ENCODE measurements at regions not wholly inside any gene's neighbourhood (a gene's known extent, or its start where the extent isn't known, plus 50 kb on each side); places are given as distances from the start of the nearest gene placed in this dataset.

DNA sequence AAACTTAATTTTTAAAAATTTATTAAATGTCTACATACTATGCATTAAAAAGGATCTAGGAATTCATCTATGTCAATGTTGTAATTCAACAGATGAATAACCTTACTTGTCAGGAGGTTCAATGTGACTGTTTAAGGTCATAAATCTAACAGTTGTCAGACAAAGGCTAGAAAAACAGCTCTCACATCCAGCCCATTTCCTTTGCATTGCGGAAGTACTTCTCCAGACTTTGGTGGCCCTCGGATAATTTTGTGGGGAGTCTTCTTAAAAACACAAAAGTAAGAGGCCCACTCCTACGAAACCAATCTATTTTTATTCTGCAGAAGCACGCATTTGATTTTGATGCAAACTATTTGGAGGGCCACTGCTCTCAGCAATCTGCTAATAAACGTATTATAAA lies 122.6 kb upstream of the CHRM3 start:
- DNase-seq, result no peak

DNA sequence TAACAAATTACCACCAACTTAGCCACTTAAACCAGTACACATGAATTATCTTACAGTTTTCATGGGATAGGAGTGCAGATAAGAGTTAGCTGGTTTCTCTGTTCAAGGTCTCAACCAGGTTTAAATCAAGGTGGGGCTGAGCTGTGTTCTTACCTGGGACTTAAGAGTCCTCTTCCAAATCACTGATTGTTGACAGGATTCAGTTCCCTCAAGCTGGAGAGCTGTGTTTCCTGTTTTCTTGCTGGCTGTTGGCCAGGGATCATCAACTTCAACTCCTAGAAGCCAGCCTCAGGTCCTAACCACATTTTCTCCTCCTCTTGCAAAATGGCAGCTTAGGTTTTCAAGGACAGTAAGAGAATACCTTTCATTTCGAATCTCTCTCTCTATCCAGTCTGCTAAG lies 123.8 kb upstream of the CHRM3 start:
- no peak for DNase-seq

DNA sequence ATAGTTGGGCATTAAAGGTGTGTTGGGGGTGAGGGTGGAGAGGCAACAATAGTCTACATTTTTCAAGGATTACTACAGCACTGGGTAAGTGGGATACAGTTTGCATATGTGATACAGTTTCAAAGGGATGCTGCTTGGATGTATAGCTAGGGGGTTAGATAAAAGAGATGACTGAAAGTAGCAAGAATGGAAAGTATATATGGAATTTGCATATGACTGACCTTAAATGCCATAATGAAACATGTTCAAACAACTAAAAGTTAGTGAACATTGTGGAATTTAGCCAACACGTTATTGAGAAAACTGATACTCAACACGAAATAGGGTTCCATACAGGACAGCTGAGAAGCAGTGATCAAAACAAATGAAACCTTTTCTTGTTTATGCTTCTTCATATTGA lies 124.8 kb upstream of the CHRM3 start:
- no peak for DNase-seq

DNA sequence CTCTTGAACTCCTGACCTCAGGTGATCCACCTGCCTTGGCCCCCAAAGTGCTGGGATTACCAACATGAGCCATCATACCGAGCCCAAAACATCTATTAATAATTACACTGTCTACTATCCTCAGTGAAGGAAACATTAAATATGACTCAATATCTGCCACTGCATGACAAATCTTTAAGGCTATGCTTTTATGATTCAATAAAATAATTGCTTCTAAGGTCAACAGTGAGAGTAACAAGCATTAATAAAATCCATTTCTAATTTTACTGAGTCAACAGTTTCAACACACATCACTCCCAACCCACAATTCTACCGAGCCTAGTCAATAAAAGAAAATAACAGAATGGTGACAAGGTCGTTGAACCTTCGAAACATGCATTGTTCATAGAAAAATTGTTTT lies 125.5 kb upstream of the CHRM3 start:
- DNase-seq, result no peak

DNA sequence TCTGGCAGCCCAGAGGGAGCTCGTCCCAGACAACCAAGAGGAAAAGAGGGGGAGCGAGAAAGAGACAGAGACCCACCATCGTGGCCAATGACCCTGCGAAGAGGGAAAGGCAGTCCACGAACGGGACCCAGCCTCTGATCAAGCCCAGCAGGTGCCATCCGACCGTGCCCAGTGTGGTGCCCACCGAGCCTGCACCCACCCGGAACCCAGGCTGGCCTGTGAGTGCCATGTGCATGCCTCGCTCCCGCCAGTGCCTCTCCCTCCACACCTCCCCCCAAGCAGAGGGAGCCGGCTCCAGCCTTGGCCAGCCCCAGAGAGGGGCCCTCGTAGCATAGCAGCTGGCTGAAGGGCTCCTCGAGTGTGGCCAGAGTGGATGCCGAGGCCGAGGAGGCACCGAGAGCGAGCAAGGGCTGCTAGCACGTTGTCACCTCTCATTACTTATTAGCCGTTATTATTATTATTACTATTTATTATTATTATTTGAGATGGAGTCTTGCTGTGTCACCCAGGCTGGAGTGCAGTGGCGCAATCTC lies 130.7 kb upstream of the CHRM3 start:
- DNase-seq, result no peak

DNA sequence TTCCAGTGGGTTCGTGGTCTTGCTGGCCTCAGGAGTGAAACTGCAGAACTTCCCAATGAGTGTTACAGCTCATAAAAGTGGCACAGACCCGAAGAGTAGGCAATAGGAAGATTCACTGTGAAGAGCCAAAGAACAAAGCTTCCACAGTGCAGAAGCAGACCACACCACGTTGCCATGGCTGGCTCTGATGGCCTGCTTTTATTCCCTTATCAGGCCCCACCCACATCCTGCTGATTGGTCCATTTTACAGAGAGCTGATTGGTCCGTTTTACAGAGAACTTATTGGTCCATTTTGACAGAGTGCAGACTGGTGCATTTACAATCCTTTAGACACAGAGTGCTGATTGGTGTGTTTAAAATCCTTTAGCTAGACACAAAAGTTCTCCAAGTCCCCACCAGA lies 131.4 kb upstream of the CHRM3 start:
- DNase-seq, result no peak

DNA sequence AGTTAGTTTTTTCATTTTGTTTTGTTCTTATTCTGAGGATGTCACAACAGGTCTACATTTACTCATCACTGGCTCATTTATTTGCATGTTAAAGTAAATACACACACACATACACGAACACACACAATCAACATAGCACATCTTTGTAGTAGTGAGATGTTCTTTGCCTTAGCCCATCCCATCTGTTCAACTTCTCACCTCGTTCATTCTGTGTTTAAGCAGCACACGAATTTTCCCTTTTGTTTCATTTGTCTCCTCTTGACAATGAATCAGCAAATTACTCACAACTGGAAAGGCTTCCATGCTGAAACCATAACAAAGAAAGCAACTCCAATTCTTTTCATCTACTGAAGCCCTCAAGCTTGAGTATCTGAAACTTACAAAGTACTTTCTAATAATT lies 133.3 kb upstream of the CHRM3 start:
- DNase-seq, result no peak

DNA sequence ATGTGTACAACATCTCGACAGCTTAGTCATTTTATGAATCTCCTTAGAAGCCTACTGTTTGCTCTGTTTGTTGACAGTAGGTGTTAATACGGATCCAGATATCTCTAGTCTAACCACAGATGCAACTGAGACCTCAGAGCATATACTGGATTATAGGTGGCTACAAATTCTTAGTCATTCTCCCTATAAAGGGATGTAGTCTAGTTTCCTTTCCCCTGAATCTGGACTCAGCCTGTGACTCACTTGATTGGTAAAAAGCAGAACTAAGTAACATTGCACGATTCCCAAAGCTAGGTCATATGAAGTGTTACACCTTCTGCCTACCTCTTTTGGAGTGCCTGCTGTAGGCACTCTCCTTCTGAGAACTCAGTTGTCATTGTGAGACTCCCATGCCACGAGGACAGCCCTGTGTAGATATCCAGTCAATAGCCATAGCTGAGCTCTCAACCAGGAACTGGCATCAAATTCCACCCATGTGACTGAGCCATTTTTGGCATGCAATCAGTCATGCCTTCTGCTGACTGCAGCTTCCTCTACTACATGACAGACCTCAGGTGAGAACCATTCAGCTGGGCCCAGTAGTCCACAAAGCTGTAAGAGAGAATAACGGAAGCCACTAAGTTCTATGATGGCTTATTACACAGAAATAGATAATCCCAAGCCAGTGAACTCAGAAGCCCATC lies 135.9 kb upstream of the CHRM3 start:
- no peak for DNase-seq

DNA sequence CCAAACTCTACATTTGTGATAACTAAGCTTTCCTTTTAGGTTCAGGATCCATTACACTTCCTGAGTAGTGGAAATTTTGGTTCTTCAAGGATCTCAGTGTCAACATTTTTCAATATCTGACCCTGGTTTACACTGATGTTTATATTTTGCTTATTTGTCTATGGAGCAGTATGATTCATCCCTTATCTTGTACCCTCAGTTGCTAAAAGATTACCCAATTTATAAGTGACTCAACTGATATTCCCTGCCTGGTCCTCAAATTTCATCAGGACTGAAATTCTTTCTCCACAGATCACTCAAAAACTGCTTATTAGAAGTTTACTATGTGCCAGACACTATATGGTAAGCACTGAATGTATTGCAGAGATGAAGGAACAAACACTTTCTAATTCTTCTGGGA lies 139.1 kb upstream of the CHRM3 start:
- no peak for DNase-seq

DNA sequence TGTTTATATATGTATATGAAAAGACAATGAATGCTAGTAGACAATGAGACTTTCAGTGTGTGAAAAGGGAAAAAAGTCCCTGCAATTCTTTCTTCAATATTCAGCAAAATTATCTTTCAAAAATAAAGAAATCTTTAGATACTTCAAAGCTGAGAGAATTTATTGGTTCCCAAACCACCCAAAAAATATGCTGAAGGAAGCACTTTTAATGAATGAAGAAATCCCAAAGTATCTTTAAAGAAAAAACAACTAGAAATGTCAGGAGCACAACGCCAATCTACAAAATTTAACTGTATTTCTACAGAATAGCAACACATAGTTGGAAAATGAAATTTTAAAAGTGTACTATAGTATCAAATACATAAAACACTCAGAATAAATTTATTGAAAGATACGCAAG lies 142.3 kb upstream of the CHRM3 start:
- DNase-seq, result no peak

DNA sequence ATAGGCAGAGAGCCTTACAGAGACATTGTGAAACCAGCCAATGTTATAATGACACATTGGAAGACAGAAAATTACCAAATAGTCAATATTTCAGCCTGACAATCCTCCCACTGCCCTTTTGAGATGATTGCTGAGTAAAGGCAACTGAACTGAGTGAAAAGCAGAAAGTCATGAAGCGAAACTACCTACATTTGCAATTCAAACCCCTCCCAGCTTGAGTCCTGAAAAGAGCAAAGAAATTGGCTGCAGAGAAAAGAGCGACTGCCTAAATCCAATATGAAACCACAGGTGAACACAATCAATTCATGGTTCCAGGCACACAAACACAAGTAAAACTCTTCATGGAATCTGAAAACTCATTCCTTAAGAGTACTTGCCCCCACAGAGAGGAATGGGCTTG lies 143.4 kb upstream of the CHRM3 start:
- DNase-seq, result no peak

DNA sequence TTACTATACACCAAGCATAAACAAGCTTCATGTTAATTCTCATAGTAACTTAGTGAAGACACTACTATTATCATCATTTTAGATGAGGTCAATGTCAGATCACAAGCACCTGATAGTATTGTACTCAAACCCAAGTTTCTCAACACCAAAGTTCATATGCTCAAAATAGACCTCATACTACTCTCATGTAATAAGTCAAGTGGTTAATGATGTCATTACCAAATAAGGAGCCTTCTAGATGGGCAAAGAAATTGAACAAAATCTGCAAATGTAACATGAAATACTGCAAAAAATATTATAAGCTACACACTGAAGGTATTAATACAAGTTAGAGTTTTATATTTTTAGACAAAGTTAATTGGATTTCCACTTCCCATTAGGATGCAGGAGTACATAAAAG lies 144.0 kb upstream of the CHRM3 start:
- DNase-seq, result no peak

DNA sequence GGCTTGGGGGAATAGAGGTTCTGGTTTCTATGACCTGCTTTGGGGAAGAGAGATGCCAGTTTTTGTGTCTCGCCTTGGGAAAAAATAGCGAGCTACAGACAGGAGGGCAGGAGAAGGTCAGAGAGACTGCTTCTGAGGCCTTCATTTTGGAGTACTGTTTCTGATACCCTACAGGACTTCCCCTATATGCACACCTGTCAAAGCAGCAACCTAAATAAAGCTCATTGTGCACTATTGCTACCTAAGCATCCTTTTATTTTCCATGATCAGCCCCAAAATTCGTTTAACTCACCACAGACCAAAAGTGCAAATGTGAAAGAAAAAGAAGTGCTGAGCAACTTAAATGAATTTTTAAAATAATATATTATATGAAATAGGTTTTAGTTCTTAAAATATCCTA lies 145.6 kb upstream of the CHRM3 start:
- no peak for DNase-seq

DNA sequence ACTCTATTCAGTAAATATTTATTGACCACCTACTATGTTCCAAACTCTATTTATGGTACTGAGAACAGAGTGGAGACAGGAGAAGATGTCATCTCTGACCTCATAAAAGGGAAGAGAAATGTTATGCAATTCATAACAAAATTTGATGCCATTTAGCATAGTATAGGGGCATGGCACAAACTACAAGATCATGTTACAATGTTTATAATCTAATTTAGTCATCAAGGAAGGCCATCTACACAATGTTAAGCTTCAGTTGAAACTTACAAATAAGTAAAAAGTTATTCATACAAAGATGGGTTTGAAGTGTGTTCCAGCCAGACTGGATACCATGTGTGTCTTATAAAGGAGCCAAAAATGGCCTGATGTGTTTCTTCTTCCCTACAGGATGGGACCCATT lies 146.8 kb upstream of the CHRM3 start:
- DNase-seq, result no peak

DNA sequence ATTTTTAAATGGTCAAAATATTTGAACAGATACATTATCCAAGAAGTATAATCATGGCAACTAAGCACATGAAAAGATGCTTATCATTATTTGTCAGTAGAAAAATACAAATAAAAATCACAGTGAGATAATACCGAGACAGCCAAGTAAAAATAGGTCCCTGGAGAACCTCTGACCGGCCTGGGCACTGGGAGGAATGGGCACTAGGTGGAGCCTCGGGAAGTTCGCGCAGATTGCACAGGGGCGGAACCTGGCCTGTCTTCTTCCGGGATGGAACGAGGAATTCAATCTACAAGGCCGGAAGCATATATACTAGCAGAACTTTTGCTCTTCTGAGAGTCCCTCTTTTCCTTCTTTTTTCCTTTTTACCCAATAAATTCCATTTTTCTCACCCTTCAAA lies 148.5 kb upstream of the CHRM3 start:
- DNase-seq, result no peak

DNA sequence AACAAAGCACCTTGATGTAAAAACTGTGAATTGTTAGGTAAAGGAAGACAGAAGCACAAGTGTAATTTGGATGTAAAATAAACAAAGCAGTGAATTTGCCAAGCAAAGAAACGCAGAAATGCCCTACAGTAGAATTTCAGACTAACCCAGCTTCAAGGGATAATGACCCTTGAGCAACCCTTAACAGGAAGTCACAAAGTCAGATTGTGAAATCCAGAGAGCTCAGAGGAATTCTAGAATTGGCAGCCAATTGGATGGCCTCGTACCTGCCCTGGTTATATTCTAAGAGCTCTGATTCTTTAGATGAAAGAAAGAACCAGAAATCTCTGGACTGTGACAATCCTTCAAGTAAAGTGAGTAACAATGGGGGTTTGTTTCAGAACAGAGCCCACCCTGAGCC lies 152.7 kb upstream of the CHRM3 start:
- DNase-seq, result no peak

DNA sequence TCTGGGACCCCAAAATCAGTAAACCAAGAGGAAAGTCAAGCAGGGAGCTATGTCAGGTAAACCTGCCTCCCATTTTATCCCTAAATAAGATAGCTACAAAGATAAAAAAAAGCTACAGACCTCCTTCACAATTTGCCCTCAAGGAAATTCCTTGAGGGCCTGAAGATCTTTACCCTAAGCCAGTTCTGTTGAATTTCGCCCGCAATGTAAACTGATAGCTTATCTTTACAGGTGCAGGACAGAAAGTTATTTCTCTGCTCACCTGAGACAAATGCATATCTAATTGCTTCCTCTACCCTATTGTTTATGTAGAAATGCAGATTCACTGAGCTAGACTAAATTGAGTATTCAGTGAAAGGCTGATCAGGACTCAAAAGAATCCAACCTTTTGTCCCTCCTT lies 153.4 kb upstream of the CHRM3 start:
- no peak for DNase-seq

DNA sequence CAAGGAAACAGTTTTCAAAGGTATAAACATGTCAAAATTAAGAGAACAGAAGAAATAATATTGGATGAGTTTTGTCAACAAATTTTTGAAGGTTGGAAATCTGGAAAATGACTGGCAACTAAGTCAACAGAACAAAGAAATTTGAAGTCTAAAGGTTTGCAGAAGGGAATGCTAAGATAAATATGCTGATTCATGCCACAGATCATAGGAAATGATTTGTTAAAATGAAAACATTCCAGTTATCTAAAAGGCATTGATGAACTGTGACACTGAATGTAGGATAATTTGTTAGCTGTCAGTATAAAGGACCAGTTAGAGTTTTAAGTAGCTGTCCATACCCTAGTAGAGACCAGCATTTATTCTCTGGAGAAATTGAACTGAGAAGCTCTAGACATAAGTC lies 157.9 kb upstream of the CHRM3 start:
- no peak for DNase-seq

DNA sequence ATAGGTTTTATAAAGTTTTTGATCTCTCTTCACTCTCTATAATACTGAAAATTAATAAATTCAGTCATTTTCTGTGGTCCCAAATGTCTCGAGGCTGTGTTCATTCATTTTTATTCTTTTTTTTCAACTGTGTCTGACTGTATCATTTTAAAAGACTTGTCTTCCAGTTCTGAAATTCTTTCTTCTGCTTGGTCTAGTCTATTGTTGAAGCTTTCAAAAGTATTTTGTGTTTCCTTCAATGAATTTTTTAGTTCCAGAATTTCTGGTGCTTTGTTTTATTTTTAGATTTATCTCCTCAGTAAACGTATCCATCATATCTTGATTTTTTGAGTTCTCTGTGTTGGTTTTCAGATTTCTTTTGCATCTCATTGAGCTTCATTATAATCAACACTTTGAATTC lies 161.0 kb upstream of the CHRM3 start:
- DNase-seq, result no peak

DNA sequence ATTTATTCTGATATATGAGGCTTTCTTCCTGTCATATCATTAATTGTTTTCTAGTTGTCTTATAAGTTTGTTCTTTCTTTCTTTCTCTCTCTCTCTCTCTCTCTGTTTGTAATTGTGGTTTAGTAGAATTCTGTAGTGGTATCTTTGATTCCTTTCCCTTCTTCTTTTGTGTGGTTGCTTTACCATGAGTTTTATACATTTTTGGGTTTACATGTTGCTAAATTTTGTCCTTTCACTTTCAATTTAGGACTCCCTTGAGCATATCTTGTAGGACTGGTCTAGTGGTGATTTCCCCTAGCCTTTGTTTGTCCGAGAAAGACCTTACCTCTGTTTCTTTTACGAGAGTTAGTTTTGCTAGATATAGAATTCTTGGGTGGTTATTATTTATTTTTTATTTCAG lies 162.3 kb upstream of the CHRM3 start:
- DNase-seq, result no peak

DNA sequence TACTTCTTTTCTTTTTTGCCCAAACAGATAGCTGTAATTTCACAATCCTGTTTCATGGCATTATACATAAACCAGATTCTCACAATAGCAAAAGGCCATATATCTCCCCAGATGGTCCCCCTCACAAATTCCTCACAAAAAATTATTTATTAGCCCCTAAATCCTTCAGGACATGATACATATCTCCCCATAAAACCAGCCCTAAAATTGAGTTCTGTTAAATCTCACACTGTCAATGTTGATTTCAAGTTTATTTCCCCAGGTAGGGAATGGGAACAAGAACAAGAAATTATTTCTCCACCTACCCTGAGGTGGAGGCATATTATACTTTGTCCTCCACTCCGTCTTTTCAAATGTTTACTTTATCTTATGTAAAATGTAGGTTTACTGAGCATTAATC lies 163.4 kb upstream of the CHRM3 start:
- no peak for DNase-seq

DNA sequence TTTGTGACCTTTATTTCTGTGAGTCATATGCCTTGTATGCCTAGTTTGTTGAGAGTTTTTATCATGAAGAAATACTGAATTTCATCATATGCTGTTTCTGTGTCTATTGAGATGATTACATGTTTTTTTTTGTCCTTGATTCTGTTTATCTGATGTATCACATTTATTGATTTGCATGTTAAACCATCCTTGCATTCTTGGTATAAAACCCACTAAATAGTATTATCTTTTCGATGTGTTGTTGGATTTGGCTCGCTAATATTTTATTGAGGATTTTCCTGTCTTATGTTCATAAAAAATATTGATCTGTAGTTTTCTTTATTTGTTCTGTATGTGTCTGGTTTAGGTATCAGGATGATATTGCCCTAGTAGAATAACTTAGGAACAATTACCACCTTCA lies 164.7 kb upstream of the CHRM3 start:
- no peak for DNase-seq

DNA sequence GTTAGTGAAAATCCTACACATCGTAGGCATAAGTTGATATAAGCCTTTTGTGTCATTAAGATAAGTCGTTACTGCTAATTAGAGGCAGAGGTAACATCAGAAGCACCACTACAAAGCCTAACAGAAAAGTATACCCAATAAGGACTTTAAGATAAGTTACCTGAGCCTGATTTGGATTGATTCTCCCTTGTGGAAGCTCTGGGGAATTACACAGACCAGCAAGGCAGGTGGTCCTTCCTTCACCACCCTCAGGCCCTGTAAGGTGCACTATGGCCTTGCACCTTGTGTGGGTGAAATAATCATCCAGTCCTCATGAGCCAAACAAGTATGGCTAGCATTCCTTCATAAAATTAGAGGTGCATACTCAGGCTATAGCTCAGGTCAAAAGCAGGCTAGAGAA lies 166.7 kb upstream of the CHRM3 start:
- DNase-seq, result no peak

DNA sequence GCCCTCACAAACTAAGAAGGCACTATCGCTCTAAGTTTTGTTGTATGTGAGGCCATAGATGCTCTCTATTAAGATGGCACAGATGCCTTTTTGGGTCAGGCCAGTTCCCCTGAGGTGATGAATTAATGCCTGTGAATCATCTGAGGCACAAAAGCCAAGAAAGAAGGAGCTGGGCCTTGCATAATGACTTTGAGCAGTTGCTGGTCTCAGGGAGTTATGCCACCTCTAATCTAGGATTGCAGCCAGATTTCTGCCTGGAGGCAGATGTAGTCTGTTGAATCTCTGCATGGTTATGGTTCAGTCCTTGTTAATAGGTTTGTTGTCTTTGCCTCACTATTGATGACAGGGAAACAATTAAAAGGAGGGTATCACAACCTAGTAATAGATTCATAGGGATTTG lies 168.1 kb upstream of the CHRM3 start:
- no peak for DNase-seq

DNA sequence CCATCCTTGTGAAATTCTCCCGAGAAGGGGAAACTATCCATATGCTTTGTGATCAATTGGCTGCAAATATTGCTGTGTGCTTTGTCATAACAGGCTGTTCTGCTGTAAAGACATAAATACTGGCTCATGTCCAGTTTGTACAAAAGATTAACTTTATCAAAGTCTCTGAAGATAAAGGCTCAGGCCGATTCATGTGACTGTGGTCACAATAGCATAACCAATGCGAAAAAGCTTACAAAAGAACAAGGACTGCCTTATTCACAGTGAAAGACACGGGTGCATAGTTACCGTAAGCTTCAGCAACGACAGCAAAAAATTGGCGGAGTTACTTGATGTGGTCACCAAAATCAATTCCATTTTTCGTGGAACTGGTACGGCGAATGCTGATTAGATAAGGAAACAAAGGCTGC lies 173.6 kb upstream of the CHRM3 start:
- DNase-seq, result no peak

DNA sequence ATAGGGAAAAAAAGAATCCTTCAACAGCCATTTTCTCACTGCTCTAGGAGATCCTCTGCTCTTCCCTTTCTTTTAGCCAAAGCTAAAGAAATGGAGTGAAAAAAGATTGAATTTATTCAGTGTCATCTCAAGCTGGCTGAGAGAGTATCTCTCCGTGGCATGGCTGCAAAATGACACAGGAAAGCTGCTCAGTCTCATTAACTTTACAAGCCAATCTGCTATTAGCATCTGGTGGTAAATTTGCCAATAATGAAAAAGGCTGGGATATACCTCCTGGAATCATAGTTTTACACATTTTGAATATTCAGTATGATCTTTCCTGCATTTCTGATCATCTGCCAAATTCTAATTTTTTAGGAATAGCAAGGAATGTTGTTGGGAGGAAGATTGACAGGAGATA lies 176.8 kb upstream of the CHRM3 start:
- no peak for DNase-seq
